GM20000 (cell line): ENCODE measurements at regions not wholly inside any gene's neighbourhood (a gene's known extent, or its start where the extent isn't known, plus 50 kb on each side); places are given as distances from the start of the nearest gene placed in this dataset.
"Not testable (repeated sequence)": the region's sequence is repeated elsewhere in the genome, so short reads cannot be mapped to it uniquely, and the experiment has no call there.

ENCODE experiments used
- DNase-seq: peaks from one replicate; pipeline ENCODE4 v3.0.0; 2012; ENCODE audit warnings: low spot score
- CTCF ChIP-seq: IDR thresholded peaks from 2 replicates; pipeline ENCODE4 v1.5.1; 2012; ENCODE audit warnings: mild to moderate bottlenecking, control low read depth; ENCODE audit errors: extremely low read depth, missing control alignments

GRCh38 chr11:112617098-112617425 lies 344.2 kb upstream of the NCAM1 start:
- no peak for TF ChIP-seq CTCF
- DNase-seq: no peak

- no peak for DNase-seq
- no peak for TF ChIP-seq CTCF
These were observed 343.0 kb upstream of the NCAM1 start for GRCh38 chr11:112617977-112618826.

DNA sequence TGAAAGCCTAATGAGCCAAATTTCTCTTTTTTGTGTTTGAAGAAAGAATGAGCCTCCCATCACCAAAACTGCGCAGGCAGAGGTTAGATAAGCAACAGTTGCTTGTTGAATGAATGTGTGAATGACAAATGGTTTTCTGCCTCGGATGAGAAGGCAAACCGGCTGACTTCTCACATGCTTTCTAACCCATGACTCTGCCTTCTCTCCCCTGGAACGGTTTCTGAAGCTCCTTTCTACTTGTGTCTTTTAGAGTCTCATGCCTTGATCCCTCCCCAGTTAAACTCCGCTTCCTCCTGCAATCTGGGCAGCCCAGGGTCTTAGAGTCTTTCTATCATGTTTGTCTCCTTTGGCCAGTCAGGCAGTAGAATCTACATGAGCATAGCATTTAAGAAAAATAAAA lies 342.1 kb upstream of the NCAM1 start:
- DNase-seq: no peak
- TF ChIP-seq CTCF: no peak

GRCh38 chr11:112620621-112621394 lies 340.4 kb upstream of the NCAM1 start:
- DNase-seq: no peak
- no peak for TF ChIP-seq CTCF

DNA sequence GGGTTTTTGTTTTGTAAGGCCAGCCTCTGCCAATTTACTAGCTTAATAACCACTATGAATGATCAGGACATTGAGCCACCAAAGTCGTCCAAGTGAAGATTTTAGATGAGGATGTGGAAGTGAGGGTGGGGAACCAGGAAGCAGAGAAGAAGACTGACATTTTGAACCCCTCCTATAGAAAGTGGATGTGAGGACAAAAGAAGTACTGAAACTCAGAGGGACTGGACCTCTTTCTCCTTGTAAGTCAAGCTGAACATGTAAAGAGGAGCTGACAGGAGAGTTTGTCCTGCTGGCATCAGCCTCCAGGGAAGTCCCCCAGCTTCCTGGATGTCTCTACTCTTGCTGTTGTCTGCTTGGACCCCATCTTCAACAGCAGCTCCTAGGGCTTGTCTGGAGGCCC lies 338.2 kb upstream of the NCAM1 start:
- no peak for TF ChIP-seq CTCF
- no peak for DNase-seq

- DNase-seq: no peak
- no peak for TF ChIP-seq CTCF
These were observed 336.8 kb upstream of the NCAM1 start for GRCh38 chr11:112624431-112624830.

- DNase-seq: not testable (repeated sequence)
These were observed 336.2 kb upstream of the NCAM1 start for GRCh38 chr11:112624971-112625370.
